ENCODE measurements at regions not wholly inside any gene's neighbourhood (a gene's known extent, or its start where the extent isn't known, plus 50 kb on each side); places are given as distances from the start of the nearest gene placed in this dataset.
"Not testable (repeated sequence)": the region's sequence is repeated elsewhere in the genome, so short reads cannot be mapped to it uniquely, and the experiment has no call there.

DNA sequence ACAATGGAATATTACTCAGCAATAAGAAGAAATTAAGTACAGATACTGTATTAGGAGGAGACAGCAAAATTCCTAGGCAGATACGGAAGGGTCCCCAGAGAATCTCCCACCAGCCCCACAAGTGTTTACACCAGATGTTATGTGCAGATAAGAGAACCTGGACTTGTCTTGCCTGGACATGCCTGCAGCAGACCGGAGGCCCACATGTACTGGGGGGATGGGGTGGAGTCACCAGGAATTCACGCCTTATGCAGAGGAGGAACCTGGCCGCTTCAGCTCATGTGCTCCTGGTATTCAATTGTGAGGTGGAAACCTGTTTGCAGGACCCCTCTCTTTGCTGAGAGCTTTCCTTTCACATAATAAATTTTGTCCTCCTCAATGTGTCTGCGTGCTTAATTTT lies 586.3 kb upstream of the DEFB115 start:
- DNase-seq, result not testable (repeated sequence)

DNA sequence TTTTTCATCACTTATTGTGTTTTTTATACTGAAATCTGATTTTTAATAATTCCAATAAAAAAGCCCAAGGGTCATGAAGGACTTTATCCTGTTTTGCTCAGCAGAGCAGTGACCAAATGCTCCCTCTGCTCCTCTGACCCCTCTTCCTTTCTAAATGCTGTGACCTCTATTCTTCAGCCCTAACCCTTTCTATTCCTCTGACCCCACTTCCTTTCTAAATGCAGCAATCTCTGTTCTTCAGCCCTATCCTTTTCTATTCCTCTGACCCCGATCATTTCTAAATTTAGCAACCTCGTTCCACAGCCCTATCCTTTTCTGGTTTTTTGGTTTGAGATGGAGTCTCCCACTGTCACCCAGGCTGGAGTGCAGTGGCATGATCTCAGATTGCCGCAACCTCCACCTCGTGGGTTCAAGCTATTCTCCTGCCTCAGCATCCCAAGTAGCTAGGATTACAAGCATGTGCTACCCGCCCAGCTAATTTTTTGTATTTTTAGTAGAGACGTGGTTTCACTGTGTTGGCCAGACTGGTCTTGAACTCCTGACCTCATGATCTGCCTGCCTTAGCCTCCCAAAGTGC lies 581.4 kb upstream of the DEFB115 start:
- not testable (repeated sequence) for DNase-seq

DNA sequence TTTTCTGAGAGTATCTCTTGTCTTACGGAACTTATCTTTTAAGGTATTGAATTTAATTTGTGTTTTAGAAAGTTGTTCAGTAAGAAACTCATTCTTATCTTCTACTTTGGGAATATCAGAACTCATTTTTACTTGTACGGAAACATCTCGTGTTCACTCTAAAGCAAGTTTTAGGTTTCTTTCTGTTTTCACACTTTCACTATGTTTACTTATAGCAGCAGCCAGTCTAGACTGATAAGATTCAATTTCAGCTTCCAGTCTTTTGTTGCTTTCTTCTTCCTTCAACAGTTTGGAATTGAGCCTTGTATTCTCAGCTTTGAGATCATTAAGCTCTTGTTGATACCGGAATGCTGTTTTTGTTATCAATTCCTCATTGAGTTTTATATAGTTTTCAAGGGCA lies 575.2 kb upstream of the DEFB115 start:
- not testable (repeated sequence) for DNase-seq

DNA sequence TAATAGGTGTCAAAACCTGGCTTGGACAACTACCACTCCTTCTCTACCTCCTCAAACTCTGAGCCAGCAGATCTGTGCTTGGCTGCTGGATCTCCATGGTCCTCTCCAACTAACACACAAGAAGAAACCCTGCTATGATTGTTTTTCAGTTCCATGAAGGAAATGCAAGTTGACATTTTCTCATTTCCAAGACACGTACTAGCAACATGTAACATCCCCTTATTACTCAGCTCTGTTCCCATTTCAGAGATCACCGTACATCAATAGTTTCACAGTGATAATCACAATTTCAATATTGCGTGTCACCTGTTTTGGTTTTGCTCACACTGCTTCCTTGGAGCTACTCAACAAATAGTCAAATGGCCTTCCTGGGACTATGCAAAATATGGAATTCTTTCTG lies 544.6 kb upstream of the DEFB115 start:
- not testable (repeated sequence) for DNase-seq

DNA sequence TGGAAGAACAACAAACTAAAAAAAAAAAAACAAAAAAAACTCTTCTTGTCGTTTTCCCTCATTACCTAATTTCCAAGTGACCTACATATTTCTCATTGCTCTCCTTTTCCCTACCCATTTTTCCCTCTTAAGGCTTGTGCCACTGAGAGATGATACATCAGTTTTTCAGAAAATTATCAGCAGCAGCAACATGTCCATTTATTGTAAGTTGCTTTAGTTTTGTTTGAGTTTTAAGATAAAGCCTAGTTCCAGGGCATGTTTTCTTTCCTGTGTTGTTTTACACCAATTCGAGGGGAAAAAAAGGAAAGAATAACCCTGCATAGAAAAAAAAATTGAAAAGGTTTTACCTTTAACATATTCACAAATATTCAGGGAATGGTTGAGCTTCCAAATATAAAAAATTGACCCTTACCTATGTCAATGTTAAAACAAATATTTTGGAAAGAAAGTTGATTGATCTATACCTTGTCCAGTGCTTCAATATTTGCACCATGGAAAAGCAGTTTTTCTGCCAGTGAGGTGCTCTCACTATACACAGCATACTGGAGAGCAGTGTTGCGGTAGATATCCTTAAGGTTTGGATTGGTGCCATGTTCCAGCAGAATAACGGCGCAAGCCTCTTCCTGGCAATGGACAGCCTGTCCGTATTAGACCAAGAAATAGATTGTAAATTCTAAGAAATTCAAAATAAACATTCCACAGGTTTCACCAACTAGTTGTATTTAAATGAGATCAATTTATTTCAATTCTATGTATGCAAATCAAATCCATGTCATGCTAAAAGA lies 537.9 kb upstream of the DEFB115 start:
- DNase-seq, result not testable (repeated sequence)

DNA sequence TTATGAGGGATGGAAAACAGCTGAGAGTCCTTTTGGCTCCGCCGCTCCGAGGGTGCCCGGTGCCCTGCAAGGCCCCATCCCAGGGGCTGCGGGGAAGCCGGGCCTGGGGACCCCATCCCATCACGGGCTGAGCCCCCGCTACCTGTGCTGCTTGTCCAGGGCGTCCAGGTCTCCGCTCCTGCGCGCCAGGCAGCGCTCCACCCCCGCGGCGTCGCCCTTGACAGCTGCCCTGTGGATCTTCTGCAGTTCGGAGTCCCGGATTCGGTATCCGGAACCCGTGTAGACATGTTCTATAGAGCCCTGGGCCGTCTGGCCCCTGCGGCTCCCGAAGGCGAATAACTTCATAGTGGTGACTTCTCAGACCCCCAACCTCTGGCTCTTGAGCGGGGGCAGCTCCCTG lies 534.0 kb upstream of the DEFB115 start:
- DNase-seq, result not testable (repeated sequence)

DNA sequence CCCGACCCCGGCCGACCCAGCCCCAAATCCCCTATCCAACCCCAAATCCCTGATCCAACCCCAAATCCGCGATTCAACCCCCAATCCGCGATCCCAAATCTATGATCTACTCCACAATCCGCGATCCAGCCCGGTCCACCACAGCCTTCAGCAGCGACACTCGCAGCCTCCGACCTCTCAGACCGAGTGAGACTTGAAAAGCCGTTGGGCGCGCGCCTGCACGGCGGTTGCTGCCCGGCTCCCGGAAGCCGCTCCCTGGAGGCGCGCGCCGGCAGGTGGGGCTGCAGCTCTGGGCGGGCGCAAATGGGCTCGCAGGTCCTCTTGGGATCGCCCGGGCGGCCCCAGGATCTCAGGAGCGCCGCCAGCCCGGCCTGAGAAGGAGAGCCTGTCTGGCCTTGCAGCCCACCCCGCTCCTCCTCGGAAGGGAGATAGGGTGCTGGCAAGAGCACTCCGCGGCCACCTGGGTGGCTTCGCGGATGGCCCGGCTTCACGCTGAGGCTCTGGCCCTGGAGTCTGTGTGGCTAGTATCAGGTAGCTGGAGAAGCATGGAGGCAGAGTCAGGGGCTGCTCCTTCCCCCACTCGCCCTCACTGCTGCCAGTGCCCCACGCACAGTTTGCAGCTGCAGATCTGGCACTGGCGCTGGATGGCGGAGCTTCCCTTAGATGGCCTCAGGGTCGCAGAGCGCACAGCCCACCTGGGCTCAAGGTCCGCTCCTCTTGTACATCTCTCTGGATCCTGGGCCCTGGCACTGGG lies 533.4 kb upstream of the DEFB115 start:
- DNase-seq, result peak in 1 of 3 experiments; percentile 70

DNA sequence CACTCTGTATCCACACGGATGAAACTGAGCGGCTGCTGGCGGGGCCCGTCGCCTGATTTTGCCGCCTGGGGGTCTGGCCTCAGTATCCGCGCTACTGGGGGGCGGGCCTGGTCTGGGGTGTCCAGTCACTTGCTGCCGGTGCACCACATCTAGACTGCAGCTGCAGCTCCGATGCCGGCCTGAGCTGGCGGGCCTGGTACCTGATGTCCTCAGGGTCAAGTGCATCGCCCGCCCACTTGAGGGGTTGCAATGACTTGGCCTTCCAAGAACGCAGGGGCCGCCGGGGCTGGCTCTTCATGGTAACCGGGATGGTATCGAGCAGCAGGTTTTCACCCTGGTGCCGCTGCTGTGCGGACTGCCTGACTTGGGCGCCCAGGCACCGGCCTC lies 532.8 kb upstream of the DEFB115 start:
- not testable (repeated sequence) for DNase-seq

DNA sequence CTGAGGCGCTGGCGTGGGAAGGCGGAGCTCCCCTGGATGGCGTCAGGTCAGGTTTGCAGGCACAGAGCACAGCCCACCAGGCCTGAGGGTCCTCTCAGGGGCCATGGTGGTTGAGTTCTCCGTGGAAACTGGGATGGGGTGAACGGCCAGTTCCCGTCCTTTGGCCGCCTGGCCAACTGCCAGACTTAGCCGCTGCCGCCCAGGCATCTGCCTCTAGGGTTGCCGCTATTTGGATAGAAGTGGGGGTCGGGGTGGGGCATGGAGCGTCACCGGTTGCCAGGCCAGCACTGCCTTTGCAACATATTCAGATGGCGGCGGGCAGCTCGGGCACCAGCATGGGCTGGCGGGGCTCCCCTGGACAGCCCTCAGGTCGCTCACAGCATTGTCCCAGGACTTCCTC lies 532.3 kb upstream of the DEFB115 start:
- DNase-seq, result not testable (repeated sequence)

DNA sequence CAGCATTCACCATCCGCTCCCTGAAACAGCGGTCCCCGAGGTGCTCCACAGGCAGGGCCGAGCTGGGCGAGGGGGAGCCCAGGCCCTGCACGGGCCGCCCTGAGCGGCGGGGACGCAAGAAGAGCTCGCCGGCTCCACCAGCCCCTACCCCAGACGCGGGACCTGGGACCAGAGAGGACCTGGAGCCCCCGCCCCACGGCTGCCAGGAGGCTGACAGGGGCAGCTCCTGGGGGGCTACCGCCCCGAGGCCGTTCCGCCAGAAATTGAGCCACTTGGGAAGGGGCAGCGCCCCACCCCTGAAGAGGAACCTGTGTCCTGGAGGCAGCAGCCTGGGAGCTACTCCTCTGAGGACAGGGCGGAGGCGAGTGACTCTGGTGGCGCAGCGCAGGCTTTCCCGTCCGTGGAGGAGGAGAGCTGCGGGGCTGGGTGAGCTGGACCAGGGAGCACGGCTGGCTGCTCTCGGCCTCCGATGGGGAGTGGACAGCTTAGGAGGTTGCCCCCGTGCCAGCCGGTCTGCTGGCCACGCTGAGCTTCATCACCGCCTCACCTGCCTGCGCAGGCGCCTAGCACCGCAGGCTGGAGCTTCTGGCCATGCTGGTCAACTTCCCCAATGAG lies 529.1 kb upstream of the DEFB115 start:
- DNase-seq, result not testable (repeated sequence)
